Glutamatergic neuron (in vitro differentiated cells): ENCODE measurements at regions not wholly inside any gene's neighbourhood (a gene's known extent, or its start where the extent isn't known, plus 50 kb on each side); places are given as distances from the start of the nearest gene placed in this dataset.

Experiments used
- DNase-seq: peaks from one replicate; pipeline ENCODE4 v3.0.0; 2022
- H3K27ac Mint-ChIP-seq: one replicate; pipeline ENCODE4 v1.8.0; 2020; ENCODE audit warnings: mild to moderate bottlenecking, mixed read lengths, inconsistent platforms; ENCODE audit not compliant: unreplicated experiment
- H3K27me3 Mint-ChIP-seq: one replicate; pipeline ENCODE4 v1.8.0; 2020; ENCODE audit warnings: mild to moderate bottlenecking, moderate library complexity, mixed read lengths, inconsistent platforms; ENCODE audit not compliant: unreplicated experiment
- H3K36me3 Mint-ChIP-seq: one replicate; pipeline ENCODE4 v1.8.0; 2020; ENCODE audit warnings: mild to moderate bottlenecking, mixed read lengths, inconsistent platforms; ENCODE audit not compliant: unreplicated experiment
- H3K4me1 Mint-ChIP-seq: one replicate; pipeline ENCODE4 v1.8.0; 2020; ENCODE audit warnings: mild to moderate bottlenecking, low read depth, mixed read lengths, inconsistent platforms; ENCODE audit not compliant: unreplicated experiment
- H3K4me3 Mint-ChIP-seq: one replicate; pipeline ENCODE4 v1.8.0; 2020; ENCODE audit warnings: mild to moderate bottlenecking, mixed read lengths, inconsistent platforms; ENCODE audit not compliant: unreplicated experiment
- H3K9me3 Mint-ChIP-seq: one replicate; pipeline ENCODE4 v1.8.0; 2020; ENCODE audit warnings: mild to moderate bottlenecking, moderate library complexity, mixed read lengths, inconsistent platforms; ENCODE audit not compliant: unreplicated experiment
- CTCF ChIP-seq: fragments of 200-600 bp; sonication (generic); IDR thresholded peaks from one replicate; pipeline ENCODE4 v1.5.0; 2021; ENCODE audit not compliant: partially characterized antibody, unreplicated experiment

GRCh38 chr14:82104013-82104412 lies 570.4 kb upstream of the SEL1L start:
- Mint-ChIP-seq H3K27me3 (no peaks in the 10 kb centered on the region), H3K4me1 (no peaks in the 10 kb centered on the region), H3K4me3 (no peak overlapping the region), H3K27ac (no peak overlapping the region), H3K9me3 (no peaks in the 10 kb centered on the region), H3K36me3 (no peaks in the 10 kb centered on the region)
- no peak for DNase-seq
- TF ChIP-seq CTCF, result no peak

- Mint-ChIP-seq H3K9me3 (no peaks in the 10 kb centered on the region), H3K27ac (no peak overlapping the region), H3K27me3 (peaks cover 2% of the 10 kb centered on the region), H3K36me3 (no peaks in the 10 kb centered on the region), H3K4me3 (no peak overlapping the region), H3K4me1 (no peaks in the 10 kb centered on the region)
- no peak for TF ChIP-seq CTCF
- no peak for DNase-seq
Measured at GRCh38 chr14:82112210-82112839, 578.7 kb upstream of the SEL1L start.

- no peak for DNase-seq
- peaks cover 2% of the 10 kb centered on the region for H3K27me3 Mint-ChIP-seq
- H3K27ac Mint-ChIP-seq, result no peak overlapping the region
- H3K36me3 Mint-ChIP-seq, result no peaks in the 10 kb centered on the region
- H3K9me3 Mint-ChIP-seq, result peaks cover 2% of the 10 kb centered on the region
- no peaks in the 10 kb centered on the region for H3K4me1 Mint-ChIP-seq
- no peak overlapping the region for H3K4me3 Mint-ChIP-seq
- TF ChIP-seq CTCF, result no peak
Measured at GRCh38 chr14:82113007-82113406, 579.4 kb upstream of the SEL1L start.

- H3K4me3 Mint-ChIP-seq, result no peak overlapping the region
Measured at GRCh38 chr14:82113710-82114109, 580.1 kb upstream of the SEL1L start.

More at GRCh38 chr14:82113710-82114109, 580.1 kb upstream of the SEL1L start:
- Mint-ChIP-seq H3K36me3 (no peaks in the 10 kb centered on the region), H3K27me3 (peaks cover 2% of the 10 kb centered on the region), H3K27ac (no peak overlapping the region), H3K4me1 (no peaks in the 10 kb centered on the region), H3K9me3 (peaks cover 2% of the 10 kb centered on the region)
- DNase-seq, result no peak
- TF ChIP-seq CTCF, result no peak
